T-helper 2 cell treated with Interferon-gamma antibody and Interleukin-4, amounts not matched to agents 5 μg/mL and 100 μg/mL, for 36 hours (primary cell): ENCODE measurements at regions not wholly inside any gene's neighbourhood (a gene's known extent, or its start where the extent isn't known, plus 50 kb on each side); places are given as distances from the start of the nearest gene placed in this dataset.

Experiments
- DNase-seq: peaks from one replicate; pipeline ENCODE4 v3.0.0; 2021; ENCODE audit warnings: low spot score
- H3K27ac Mint-ChIP-seq: one replicate; pipeline ENCODE4 v1.8.0; 2021; ENCODE audit warnings: mild to moderate bottlenecking, mixed read lengths
- H3K27me3 Mint-ChIP-seq: one replicate; pipeline ENCODE4 v1.8.0; 2021; ENCODE audit warnings: low read depth, mixed read lengths
- H3K36me3 Mint-ChIP-seq: one replicate; pipeline ENCODE4 v1.8.0; 2021; ENCODE audit warnings: low read depth, mixed read lengths
- H3K4me1 Mint-ChIP-seq: one replicate; pipeline ENCODE4 v1.8.0; 2021; ENCODE audit warnings: low read depth, mixed read lengths
- H3K4me3 Mint-ChIP-seq: one replicate; pipeline ENCODE4 v1.8.0; 2022; ENCODE audit warnings: mild to moderate bottlenecking, moderate library complexity, mixed read lengths
- H3K9me3 Mint-ChIP-seq: one replicate; pipeline ENCODE4 v1.8.0; 2021; ENCODE audit warnings: mixed read lengths

- H3K4me1 Mint-ChIP-seq = no peaks in the 10 kb centered on the region
- H3K36me3 Mint-ChIP-seq = no peaks in the 10 kb centered on the region
- no peaks in the 10 kb centered on the region for H3K27me3 Mint-ChIP-seq
- H3K4me3 Mint-ChIP-seq = no peak overlapping the region
- no peak for DNase-seq
- H3K9me3 Mint-ChIP-seq = no peaks in the 10 kb centered on the region
- H3K27ac Mint-ChIP-seq = no peak overlapping the region
Measured at GRCh38 chr3:154728285-154728684, 298.3 kb upstream of the GPR149 start.

- Mint-ChIP-seq H3K27me3 (no peaks in the 10 kb centered on the region), H3K4me1 (no peaks in the 10 kb centered on the region), H3K4me3 (no peak overlapping the region), H3K9me3 (no peaks in the 10 kb centered on the region), H3K27ac (no peak overlapping the region), H3K36me3 (no peaks in the 10 kb centered on the region)
- no peak for DNase-seq
Measured at GRCh38 chr3:154720921-154721320, 290.9 kb upstream of the GPR149 start.

GRCh38 chr3:154718053-154718452, 288.1 kb upstream of the GPR149 start:
- DNase-seq = no peak
- H3K4me3 Mint-ChIP-seq = no peak overlapping the region
- no peak overlapping the region for H3K27ac Mint-ChIP-seq
- no peaks in the 10 kb centered on the region for H3K9me3 Mint-ChIP-seq
- no peaks in the 10 kb centered on the region for H3K27me3 Mint-ChIP-seq
- no peaks in the 10 kb centered on the region for H3K36me3 Mint-ChIP-seq
- H3K4me1 Mint-ChIP-seq = no peaks in the 10 kb centered on the region

GRCh38 chr3:154716170-154716569, 286.2 kb upstream of the GPR149 start:
- Mint-ChIP-seq H3K36me3 (no peaks in the 10 kb centered on the region), H3K4me3 (no peak overlapping the region), H3K27ac (no peak overlapping the region)

DNA sequence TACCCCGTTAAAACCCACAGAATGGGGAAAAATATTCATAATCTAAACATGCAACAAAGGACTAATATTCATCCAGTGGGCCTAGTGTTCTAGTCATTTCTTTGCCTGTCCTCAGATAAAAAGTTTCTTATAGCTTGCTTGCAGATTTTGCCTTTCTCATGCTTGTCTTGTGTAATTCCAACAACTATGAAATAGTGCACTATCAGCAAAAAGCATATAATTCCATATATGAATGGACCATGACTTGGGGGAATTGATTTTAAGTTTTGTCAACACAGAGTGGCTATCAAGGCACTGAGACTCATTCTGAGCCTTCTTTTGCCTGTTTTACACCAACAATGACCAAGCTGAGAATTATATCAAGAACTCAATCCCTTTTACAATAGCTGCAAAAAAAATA, 278.6 kb upstream of the GPR149 start:
- no peak overlapping the region for H3K4me3 Mint-ChIP-seq

More at GRCh38 chr3:154716170-154716569, 286.2 kb upstream of the GPR149 start:
- no peaks in the 10 kb centered on the region for H3K4me1 Mint-ChIP-seq
- no peaks in the 10 kb centered on the region for H3K9me3 Mint-ChIP-seq
- H3K27me3 Mint-ChIP-seq = no peaks in the 10 kb centered on the region
- DNase-seq = no peak

DNA sequence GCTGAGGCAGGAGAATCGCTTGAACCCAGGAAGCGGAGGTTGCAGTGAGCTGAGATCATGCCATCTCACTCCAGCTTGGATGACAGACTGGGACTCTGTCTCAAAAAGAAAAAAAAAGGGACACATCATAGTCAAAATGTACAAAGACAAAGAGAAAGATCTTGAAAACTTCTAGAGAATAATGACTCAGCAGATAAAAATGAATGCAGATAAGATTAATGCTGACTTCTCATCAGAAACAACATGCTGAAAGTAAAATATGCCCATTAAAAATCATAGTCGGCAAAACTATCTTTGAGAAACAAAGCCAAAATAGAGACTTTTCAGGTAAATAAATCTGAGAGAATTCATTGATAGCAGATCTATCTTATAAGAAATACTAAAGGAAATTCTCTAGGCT, 271.1 kb upstream of the GPR149 start:
- Mint-ChIP-seq H3K4me1 (no peaks in the 10 kb centered on the region), H3K4me3 (no peak overlapping the region), H3K9me3 (no peaks in the 10 kb centered on the region), H3K36me3 (no peaks in the 10 kb centered on the region), H3K27me3 (no peaks in the 10 kb centered on the region), H3K27ac (no peak overlapping the region)
- DNase-seq = no peak

More for the DNA sequence above, 278.6 kb upstream of the GPR149 start:
- H3K9me3 Mint-ChIP-seq = no peaks in the 10 kb centered on the region
- H3K36me3 Mint-ChIP-seq = no peaks in the 10 kb centered on the region
- DNase-seq = no peak
- H3K27me3 Mint-ChIP-seq = no peaks in the 10 kb centered on the region
- H3K27ac Mint-ChIP-seq = no peak overlapping the region
- H3K4me1 Mint-ChIP-seq = no peaks in the 10 kb centered on the region

- no peaks in the 10 kb centered on the region for H3K4me1 Mint-ChIP-seq
- H3K36me3 Mint-ChIP-seq = no peaks in the 10 kb centered on the region
- H3K27me3 Mint-ChIP-seq = no peaks in the 10 kb centered on the region
- no peak for DNase-seq
- H3K9me3 Mint-ChIP-seq = no peaks in the 10 kb centered on the region
- no peak overlapping the region for H3K4me3 Mint-ChIP-seq
- H3K27ac Mint-ChIP-seq = no peak overlapping the region
Measured at GRCh38 chr3:154690413-154690812, 260.4 kb upstream of the GPR149 start.

DNA sequence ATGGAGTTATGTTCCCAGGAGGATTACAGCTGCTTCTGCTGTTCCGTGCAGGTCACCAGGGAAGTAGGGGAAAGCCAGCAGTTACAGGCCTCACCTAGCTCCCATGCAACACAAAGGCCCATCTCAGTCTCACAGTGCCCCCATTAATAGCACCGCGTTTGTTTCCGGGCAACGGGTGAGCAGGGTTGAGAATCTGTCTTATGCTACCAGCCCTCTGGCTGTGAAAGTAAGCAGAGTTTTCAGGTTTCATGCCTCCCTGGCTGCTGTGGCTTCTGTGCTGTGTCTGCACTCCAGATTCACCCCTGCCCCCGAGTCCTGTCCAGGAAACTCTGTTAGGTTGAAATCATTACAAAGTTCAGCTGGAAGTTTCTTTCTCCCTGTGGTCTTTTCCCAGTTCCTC, 254.4 kb upstream of the GPR149 start:
- Mint-ChIP-seq H3K4me1 (no peaks in the 10 kb centered on the region), H3K27me3 (no peaks in the 10 kb centered on the region), H3K4me3 (no peak overlapping the region), H3K36me3 (no peaks in the 10 kb centered on the region), H3K9me3 (no peaks in the 10 kb centered on the region), H3K27ac (no peak overlapping the region)
- no peak for DNase-seq

GRCh38 chr3:154684021-154684420, 254.0 kb upstream of the GPR149 start:
- no peaks in the 10 kb centered on the region for H3K36me3 Mint-ChIP-seq
- no peaks in the 10 kb centered on the region for H3K27me3 Mint-ChIP-seq

DNA sequence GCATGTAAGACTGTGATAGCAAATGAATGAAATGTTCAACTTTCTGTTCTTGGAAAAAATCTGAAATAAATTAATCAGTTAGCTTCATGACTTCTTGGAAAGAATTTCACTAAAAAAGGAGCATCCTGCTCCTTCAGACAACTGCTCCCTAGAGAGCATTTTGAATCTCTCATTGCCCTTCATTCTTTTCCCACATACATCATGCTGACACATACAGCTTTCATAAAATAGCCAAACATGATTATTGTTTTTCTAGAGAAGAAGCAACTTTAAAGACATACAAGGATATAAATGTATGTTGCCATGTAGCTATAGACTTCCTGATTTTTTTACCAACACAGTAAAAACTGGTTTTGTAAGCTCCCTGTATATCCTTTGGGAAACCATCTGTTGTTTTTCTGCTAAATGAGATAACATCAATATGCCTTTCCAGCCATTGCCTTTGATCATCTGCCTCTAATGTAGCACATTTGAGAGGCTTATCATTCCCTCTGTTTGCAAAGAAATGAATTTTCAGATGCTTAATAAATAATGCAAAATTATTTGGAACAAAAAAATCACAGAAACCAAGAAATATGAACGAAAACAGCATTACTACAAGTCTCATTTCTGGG, 248.2 kb upstream of the GPR149 start:
- no peak for DNase-seq
- H3K4me1 Mint-ChIP-seq = no peaks in the 10 kb centered on the region
- no peaks in the 10 kb centered on the region for H3K9me3 Mint-ChIP-seq
- no peaks in the 10 kb centered on the region for H3K27me3 Mint-ChIP-seq
- no peaks in the 10 kb centered on the region for H3K36me3 Mint-ChIP-seq
- H3K27ac Mint-ChIP-seq = no peak overlapping the region
- H3K4me3 Mint-ChIP-seq = no peak overlapping the region

More at GRCh38 chr3:154684021-154684420, 254.0 kb upstream of the GPR149 start:
- Mint-ChIP-seq H3K9me3 (no peaks in the 10 kb centered on the region), H3K4me3 (no peak overlapping the region), H3K4me1 (no peaks in the 10 kb centered on the region), H3K27ac (no peak overlapping the region)
- DNase-seq = no peak

GRCh38 chr3:154668835-154669234, 238.8 kb upstream of the GPR149 start:
- Mint-ChIP-seq H3K27ac (no peak overlapping the region), H3K9me3 (no peaks in the 10 kb centered on the region), H3K27me3 (no peaks in the 10 kb centered on the region), H3K4me1 (no peaks in the 10 kb centered on the region), H3K4me3 (no peak overlapping the region), H3K36me3 (no peaks in the 10 kb centered on the region)
- DNase-seq = no peak

GRCh38 chr3:154668187-154668586, 238.2 kb upstream of the GPR149 start:
- H3K4me3 Mint-ChIP-seq = no peak overlapping the region
- H3K4me1 Mint-ChIP-seq = no peaks in the 10 kb centered on the region
- H3K27ac Mint-ChIP-seq = no peak overlapping the region

GRCh38 chr3:154666542-154666941, 236.6 kb upstream of the GPR149 start:
- Mint-ChIP-seq H3K4me1 (no peaks in the 10 kb centered on the region), H3K4me3 (no peak overlapping the region), H3K36me3 (no peaks in the 10 kb centered on the region), H3K27ac (no peak overlapping the region), H3K9me3 (no peaks in the 10 kb centered on the region), H3K27me3 (no peaks in the 10 kb centered on the region)
- no peak for DNase-seq

More at GRCh38 chr3:154668187-154668586, 238.2 kb upstream of the GPR149 start:
- Mint-ChIP-seq H3K9me3 (no peaks in the 10 kb centered on the region), H3K36me3 (no peaks in the 10 kb centered on the region), H3K27me3 (no peaks in the 10 kb centered on the region)
- DNase-seq = no peak

GRCh38 chr3:154664714-154665113, 234.7 kb upstream of the GPR149 start:
- Mint-ChIP-seq H3K27me3 (no peaks in the 10 kb centered on the region), H3K36me3 (no peaks in the 10 kb centered on the region), H3K9me3 (no peaks in the 10 kb centered on the region), H3K4me3 (no peak overlapping the region), H3K4me1 (no peaks in the 10 kb centered on the region), H3K27ac (no peak overlapping the region)
- DNase-seq = no peak

GRCh38 chr3:154662851-154663250, 232.9 kb upstream of the GPR149 start:
- no peaks in the 10 kb centered on the region for H3K9me3 Mint-ChIP-seq
- H3K4me1 Mint-ChIP-seq = no peaks in the 10 kb centered on the region
- H3K4me3 Mint-ChIP-seq = no peak overlapping the region
- no peaks in the 10 kb centered on the region for H3K27me3 Mint-ChIP-seq
- no peak overlapping the region for H3K27ac Mint-ChIP-seq
- H3K36me3 Mint-ChIP-seq = no peaks in the 10 kb centered on the region
- DNase-seq = no peak
